ENCODE measurements at regions not wholly inside any gene's neighbourhood (a gene's known extent, or its start where the extent isn't known, plus 50 kb on each side); places are given as distances from the start of the nearest gene placed in this dataset.
A peak's percentile ranks its signal among the peaks of the same experiment; 100 is the strongest.
"Not testable (repeated sequence)": the region's sequence is repeated elsewhere in the genome, so short reads cannot be mapped to it uniquely, and the experiment has no call there.

DNA sequence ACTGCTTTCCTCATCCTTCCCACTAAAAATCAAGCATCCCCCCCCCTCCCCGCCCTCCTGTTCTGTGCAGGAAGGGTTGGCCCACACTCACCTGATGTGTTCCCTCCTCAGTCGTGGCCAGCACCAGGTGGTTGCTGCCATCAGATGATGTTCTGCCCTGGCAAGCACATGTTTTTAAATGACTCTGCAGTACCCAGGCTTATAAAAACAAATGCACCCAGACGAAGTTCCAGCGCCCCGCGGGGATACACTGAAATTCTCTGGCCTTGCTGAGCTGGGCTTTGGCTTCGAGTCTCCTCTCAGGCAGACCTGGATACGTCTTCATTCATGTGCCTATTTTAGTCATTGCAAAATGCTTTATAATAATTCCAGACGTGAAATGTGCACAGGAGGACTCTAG, 316.3 kb downstream of the DLEU7 start:
- DNase-seq (ENCODE audit: low spot score), result no peak

DNA sequence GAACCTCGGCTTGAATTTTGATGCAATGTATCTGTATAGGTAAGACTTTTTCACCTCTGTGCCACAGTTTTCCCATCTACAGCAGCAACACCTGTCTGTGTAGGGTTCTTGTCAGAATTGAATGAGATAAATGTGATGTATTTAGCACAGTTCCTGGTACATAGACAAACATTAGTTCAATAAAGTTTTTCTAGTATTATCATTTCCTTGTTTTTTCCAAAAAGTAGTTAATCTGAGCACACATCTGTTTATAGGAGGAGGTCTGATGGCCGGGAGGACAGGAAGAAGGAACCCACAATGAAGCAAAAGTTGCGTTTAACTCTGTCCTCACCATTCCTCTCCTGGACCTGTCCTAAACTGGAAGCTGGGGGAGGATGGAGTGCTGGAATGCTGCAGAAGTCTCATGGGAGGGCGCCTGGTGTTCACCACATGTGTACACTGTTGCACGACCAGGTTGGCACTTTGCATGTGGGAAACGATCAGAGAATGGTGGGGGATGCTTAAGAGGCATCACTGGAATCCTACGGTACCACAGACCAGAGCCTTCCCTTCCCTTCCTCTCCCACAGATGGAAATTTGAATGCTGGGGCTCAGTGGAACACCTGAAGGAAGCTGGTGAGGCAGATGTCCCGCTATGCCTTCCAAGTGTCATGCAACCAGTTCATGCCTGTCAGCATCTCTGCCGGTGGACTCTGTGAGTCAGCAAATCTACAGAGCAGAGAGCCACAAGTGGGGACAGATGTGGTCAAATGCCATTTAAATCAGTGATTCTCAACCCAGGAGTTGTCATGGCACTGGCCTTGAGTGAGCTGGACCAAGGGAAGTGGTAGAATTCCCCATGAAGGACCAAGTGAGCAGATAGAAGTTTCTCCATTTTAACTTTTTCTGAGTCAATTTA, 315.6 kb downstream of the DLEU7 start:
- peak; percentile 70 for DNase-seq (ENCODE audit: low spot score)

DNA sequence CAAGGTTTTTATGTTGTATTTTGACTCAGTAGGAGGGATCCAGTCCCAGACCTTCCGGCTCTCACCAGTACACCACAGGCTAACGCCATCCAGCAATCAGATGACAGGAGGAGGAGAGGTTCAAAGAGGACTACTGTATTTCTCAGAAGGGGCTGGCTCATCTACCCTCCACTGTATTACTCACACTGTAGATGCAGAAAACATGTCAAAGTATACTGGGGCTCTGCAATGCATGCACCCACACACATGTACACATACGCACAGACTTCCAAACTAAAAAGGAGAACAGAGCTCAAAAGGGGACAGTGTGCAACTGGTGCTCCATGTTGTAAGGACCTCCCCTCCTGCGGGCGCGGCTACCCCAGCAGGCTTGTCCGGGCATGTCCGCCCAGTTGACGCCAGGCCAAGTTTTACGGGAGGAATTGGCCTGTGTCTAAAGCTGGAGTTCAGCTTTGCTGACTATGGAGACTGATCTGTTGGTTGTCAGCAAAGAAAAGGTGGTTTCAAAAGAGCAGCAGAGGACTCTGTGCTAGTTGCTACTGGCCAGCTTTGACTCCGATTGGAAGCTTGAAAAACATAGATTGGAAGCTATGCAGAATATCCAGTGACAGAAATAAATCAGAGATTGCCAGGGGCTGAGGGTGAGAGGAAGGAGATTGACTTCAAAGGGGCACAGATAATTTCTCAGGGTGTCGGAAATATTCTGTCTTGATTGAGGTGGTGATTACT, 314.2 kb downstream of the DLEU7 start:
- peak; percentile 83 for DNase-seq (ENCODE audit: low spot score)

GRCh38 chr13:50531917-50532899, 311.3 kb downstream of the DLEU7 start:
- peak; percentile 48 for DNase-seq (ENCODE audit: low spot score)

DNA sequence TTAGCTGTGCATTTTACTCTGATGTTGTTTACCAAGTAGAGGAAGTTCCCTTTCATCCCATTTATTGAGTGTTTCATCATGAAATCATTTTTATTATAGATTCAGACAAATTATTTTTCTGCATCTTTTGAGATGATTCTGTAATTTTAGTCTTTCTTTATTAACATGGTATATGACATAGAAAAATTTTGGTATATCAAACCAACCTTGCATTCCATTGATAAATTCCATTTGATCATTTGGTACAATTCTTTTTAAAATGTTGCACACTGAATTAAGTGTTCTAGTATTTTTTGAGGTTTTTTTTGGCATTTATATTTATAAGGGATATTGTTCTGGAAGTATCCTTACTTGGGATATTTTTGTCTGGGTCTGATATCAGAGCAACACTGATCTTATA, 308.4 kb downstream of the DLEU7 start:
- DNase-seq (ENCODE audit: low spot score), result no peak

GRCh38 chr13:50537029-50537428, 306.5 kb downstream of the DLEU7 start:
- no peak for DNase-seq (ENCODE audit: low spot score)

- DNase-seq (ENCODE audit: low spot score), result no peak
These were observed 303.5 kb downstream of the DLEU7 start for GRCh38 chr13:50539791-50540530.

DNA sequence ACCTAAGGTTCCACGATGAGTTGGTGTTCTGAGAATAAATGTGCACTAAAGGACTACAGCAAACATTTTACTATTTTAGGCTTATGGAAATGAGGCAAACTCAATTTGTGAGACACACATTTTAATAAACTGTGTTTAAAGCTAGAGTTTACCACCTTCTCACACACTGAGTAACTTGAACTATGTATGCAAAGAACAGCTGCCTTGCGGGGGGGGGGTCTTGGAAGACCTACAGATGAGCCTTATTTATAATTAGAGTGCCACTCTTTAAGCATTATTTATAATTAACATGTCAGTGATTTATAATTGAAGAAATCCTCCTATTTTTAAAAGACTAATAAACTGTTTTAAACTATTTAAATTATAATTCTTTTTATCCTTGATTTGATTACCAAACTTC, 300.4 kb downstream of the DLEU7 start:
- no peak for DNase-seq (ENCODE audit: low spot score)

- DNase-seq (ENCODE audit: low spot score), result peak; percentile 42
These were observed 299.7 kb downstream of the DLEU7 start for GRCh38 chr13:50543782-50544181.

GRCh38 chr13:50544211-50544610, 299.3 kb downstream of the DLEU7 start:
- DNase-seq (ENCODE audit: low spot score), result no peak

DNA sequence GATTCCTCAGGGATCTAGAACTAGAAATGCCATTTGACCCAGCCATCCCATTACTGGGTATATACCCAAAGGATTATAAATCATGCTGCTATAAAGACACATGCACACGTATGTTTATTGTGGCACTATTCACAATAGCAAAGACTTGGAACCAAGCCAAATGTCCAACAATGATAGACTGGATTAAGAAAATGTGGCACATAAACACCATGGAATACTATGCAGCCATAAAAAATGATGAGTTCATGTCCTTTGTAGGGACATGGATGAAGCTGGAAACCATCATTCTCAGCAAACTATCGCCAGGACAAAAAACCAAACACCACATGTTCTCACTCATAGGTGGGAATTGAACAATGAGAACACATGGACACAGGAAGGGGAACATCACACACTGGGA, 296.3 kb downstream of the DLEU7 start:
- DNase-seq (ENCODE audit: low spot score), result not testable (repeated sequence)

DNA sequence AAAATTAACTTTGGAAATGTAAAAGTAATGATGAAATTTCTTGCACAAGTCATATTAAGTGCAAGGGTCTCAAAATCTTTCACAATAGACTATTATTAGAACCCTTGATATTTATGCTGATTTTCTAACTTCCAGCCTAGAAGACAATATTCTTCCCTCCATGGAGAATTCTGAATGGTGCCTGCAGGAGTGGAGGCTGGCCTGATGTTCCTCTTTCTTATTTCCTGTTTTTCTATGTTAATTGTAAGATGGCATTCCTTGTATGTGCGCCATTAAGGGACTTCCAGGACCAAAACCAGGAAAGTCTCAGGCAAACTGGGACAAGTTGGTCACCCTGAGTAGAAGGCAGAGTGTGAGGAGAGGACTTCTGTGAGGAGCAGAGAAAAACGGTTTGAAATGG, 294.9 kb downstream of the DLEU7 start:
- no peak for DNase-seq (ENCODE audit: low spot score)

DNA sequence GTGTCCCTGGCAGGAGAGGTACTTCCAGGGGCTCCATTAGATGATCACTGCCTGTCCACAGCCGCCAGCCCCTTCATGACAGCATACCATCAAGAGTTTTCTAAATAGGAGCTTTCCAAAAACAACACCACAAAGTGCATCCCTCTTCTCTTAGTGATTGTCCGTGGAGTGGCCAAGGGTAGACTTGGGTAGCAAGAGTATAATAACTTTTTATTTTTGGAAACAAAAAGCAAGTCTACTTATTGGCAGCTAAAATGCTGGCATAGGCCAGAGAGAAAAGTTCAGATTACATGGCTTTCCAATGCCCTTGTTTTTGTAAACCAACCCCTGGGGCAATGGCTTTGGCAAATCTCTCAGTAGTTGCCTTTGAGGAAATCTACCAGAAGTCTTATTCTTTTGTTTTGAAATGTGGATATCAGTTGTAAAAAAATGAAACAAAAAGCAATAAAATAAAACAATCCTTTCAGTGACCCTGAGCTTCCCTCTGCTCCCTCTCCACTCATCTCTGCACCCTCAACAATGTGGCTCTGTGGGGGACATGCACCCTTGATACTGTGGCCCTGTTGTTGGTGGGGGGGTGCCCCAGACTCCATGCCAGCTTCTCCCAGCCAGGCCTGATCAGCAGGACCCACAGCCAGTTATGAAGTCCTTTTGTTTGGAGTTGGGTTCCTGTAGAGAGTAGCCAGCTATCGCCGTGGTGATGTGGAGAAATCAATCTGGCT, 294.1 kb downstream of the DLEU7 start:
- DNase-seq (ENCODE audit: low spot score), result no peak

DNA sequence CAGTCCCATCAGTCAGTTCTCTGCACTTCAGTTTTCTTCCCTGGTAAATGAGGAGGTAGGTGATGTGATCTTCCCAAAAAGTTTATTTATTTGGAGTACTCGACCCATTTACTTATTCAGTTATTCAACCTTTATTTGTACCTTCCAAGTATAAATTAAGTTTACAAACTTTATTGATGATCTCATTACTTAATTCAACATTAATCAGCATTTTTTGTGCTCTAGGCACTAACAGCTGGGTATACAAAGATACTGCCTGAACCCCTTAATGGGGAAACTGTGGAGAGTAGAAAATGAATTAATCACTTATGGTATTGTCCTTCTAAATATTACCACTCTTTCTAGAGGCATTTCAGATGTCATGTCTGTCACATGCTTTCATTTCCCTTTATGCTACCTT, 293.3 kb downstream of the DLEU7 start:
- no peak for DNase-seq (ENCODE audit: low spot score)

DNA sequence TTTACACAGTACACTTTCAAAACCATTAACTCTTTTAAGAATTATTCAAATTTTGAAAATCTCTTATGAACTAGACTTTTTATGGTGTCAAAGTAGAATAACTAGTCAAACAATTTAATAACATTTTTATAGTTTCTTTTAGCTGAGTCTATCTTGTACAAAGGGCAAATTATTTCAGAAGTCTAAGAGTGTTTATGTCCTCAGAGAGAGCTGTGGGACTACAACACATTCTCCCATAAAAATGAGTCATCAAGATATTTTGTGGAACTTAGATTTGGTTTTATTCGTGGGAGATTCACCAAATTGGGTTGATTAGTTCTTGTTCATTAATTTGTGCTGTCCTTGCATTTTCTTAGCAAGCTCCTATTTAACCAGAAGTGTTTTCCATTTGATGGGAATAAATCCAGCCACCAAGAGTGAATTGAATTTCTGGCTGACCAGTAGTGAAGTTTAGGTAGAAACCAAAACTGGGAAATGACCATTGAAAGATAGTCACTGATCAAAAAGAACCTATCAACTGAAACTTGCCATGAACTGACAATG, 291.0 kb downstream of the DLEU7 start:
- no peak for DNase-seq (ENCODE audit: low spot score)

GRCh38 chr13:50561739-50562138, 281.8 kb downstream of the DLEU7 start:
- DNase-seq (ENCODE audit: low spot score), result no peak

GRCh38 chr13:50566646-50567045, 276.8 kb downstream of the DLEU7 start:
- no peak for DNase-seq (ENCODE audit: low spot score)

DNA sequence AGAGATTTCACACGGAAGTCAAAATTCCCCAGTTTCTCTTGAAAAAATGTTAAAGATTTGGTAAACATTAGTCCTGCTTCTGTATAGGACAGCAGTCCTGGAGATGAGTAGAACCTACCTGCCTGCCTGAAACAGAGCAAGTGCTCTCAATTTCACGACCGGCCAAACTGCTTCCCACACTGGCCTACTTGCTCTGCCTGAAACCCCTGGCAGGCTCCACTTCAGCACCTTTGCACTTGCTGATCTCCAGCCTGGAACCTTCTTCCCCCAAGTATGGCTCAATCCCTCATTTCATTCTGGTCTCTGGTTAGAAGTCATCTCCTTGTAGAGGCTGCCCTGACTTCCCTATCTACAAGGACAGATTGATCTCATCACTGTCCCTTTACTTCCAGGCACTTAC, 271.4 kb downstream of the DLEU7 start:
- DNase-seq (ENCODE audit: low spot score), result no peak

- no peak for DNase-seq (ENCODE audit: low spot score)
These were observed 270.4 kb downstream of the DLEU7 start for GRCh38 chr13:50573066-50573465.

- no peak for DNase-seq (ENCODE audit: low spot score)
These were observed 268.8 kb downstream of the DLEU7 start for GRCh38 chr13:50574731-50575130.

All from kidney tubule cell (primary cell).